Fibroblast of lung (primary cell): ENCODE measurements at regions not wholly inside any gene's neighbourhood (a gene's known extent, or its start where the extent isn't known, plus 50 kb on each side); places are given as distances from the start of the nearest gene placed in this dataset.

ENCODE experiments used
- CTCF ChIP-seq, 2 donors: IDR thresholded peaks in 1 of 2; conservative IDR thresholded peaks in 1 of 2; 1 replicate in 1 of 2; 2 replicates in 1 of 2; pipeline ENCODE4 v1.5.1; 2011 to 2012; ENCODE audit warnings: low read length in 2 of 2, control low read depth in 1 of 2, inconsistent platforms in 1 of 2, low read depth in 1 of 2, mild to moderate bottlenecking in 1 of 2
- EZH2 ChIP-seq: IDR thresholded peaks from 2 replicates; pipeline ENCODE4 v1.5.1; 2012; ENCODE audit warnings: low read length, control low read depth, mild to moderate bottlenecking; ENCODE audit errors: missing control alignments

- no peak for TF ChIP-seq CTCF (conservative IDR thresholded peaks at IDR 0.05 in 1 of 2, IDR thresholded peaks at IDR 0.05 in 1 of 2; ENCODE audit: low read depth in 1 of 2, low read length in 2 of 2)
- TF ChIP-seq EZH2: no peak
Observed at GRCh38 chr15:47432826-47433225, 284.5 kb upstream of the SEMA6D start.
